ENCODE measurements at regions not wholly inside any gene's neighbourhood (a gene's known extent, or its start where the extent isn't known, plus 50 kb on each side); places are given as distances from the start of the nearest gene placed in this dataset.
"Not testable (repeated sequence)": the region's sequence is repeated elsewhere in the genome, so short reads cannot be mapped to it uniquely, and the experiment has no call there.

DNA sequence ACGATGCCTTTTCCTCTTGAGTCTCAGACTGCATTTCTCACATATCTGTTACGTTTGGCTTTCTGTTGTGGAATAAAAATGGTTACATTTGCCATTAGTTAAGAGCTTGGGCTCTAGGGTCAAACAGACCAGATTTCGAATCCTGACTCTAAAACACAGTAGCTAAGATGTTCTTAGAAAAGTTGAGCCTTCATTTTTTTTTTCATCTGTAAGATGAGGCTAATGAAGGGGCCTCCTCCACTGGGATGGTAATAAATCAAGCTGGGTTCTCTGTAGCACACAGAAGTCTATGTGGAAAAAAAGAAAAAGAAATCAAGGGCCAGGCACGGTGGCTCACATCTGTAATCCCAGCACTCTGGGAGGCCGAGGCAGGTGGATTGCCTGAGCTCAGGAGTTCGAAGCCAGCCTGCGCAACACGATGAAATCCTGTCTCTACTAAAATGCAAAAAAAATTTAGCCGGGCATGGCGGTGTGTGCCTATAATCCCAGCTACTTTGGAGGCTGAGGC lies 49.9 kb upstream of the CAPRIN1 start:
- no peak for DNase-seq

DNA sequence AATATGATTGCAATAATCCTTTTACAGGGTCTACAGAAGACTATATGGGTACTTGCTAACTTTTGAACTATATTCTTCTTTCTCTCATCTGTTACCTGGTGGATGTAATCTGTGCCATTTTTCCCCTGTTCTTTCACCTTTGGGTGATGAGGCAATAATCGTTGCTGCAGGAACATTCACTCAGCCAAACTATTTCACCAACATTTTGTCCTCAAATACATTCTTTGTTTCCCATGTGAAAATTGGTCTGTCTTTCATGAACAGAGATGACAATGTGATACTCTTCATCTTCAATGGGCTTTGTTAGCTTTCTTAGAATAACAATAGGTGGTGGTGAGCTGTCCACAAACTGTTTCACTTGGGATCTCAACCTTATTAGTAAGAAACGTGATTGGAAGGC lies 52.1 kb upstream of the CAPRIN1 start:
- no peak for DNase-seq

DNA sequence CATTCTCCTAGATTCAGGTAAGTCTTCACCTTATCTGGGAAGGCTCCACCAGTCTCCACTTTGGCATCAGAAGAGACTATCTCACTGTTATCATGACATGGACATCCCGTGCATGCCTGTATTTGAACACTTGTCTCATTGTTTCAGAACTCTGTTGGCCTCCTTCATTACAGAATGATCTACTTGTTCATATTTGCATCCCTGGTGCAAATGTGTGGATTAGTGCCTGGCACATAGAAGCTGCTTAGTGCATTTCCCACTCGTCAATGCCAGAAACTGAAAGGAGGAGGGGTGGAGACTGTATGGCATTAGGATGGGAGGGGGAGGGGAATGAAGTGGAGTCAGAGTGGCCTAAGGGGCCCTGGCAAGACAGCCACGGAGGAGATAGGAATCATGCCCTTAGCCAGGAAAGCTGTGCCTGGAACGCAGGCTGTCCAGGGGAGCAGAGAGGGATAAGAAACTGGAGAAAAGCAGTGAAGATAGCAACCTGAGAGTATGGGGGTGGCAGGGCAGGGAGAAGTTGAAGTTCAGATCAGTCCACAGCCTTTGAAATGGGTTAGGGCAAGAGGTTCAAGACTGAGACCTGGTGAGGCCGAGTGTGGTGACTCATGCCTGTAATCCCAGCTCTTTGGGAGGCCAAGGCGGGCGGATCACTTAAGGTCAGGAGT lies 53.8 kb upstream of the CAPRIN1 start:
- no peak for DNase-seq

DNA sequence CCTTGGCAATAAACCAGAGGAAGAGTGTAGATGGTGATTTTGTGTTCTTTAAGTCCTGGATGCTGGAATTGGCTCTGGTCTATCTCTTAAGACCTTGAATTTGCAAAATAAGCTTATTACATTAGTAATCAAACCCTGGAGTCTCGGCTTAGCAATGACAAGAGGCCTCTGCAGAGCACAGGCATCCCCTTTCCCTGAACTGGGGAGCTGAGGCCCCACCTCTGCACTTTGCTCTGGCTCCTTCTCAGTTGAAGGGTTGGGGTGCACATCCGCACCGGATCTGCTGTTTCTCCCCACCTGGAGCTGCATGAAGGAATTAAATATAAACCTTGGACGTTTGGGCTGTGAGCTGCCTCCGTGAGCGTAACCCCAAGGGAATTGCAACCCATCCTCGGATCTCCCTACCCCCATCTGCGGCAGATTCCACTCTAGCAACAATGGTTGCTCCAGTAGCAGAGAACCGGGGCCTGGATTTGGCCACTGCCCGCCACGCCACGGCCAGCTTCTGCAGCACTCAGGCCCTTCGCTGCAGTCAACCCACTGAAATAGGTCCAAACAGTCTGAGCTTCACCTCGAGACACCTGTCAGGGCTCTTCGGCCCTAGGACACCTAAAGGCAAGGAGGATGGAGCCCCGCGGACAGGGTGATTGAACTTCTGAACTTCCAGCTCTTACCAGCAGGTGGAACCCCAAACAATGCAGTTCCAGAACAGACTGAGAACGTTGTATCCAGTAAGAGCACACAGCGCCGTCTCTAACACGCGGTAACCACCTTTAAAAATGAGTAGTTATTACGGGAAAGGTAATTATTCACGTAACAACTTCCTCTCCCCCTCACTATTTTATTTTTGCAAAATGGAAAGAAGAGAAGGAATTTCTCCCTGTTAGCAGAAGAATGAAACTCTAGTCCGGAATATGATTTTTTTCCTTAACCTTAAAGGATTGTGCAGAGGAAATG lies 54.8 kb upstream of the CAPRIN1 start:
- DNase-seq, result peak; percentile 19 to 42

DNA sequence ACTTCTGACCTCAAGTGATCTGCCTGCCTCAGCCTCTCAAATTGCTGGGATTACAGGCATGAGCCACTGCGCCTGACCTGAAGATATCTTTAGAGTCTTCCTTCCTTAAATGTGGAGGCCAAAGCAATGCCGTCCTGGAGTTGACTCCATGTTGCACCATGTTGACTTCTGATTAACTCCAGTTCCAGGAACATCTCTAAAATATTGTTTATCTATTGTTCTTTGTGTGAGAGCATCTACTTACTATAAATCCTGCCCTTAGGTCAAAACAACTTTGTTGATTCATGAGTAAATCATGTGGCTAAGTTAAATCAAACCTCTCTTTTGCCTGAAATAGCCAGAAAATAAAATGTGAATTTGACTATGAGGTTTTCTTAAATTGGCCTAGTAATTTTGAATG lies 56.6 kb upstream of the CAPRIN1 start:
- DNase-seq, result no peak

DNA sequence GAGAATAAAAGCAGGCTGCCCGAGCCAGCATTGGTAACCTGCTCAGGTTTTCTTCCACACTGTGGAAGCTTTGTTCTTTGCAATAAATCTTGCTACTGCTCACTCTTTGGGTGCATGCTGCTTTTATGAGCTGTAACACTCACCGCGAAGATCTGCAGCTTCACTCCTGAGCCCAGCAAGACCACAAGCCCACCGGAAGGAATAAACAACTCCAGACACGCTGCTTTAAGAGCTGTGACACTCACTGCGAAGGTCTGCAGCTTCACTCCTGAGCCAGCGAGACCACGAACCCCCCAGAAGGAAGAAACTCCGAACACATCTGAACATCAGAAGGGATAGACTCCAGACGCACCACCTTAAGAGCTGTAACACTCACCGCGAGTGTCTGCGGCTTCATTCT lies 60.4 kb upstream of the CAPRIN1 start:
- DNase-seq, result not testable (repeated sequence)

DNA sequence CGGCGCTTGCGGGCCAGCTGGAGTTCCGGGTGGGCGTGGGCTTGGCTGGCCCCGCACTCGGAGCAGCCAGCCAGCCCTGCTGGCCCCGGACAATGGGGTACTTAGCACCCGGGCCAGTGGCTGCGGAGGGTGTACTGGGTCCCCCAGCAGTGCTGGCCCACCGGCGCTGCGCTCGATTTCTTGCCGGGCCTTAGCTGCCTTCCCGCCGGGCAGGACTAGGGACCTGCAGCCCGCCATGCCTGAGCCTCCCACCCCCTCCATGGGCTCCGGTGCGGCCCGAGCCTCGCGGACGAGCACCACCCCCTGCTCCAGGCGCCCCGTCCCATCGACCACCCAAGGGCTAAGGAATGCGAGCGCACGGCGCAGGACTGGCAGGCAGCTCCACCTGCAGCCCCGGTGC lies 61.4 kb upstream of the CAPRIN1 start:
- not testable (repeated sequence) for DNase-seq

DNA sequence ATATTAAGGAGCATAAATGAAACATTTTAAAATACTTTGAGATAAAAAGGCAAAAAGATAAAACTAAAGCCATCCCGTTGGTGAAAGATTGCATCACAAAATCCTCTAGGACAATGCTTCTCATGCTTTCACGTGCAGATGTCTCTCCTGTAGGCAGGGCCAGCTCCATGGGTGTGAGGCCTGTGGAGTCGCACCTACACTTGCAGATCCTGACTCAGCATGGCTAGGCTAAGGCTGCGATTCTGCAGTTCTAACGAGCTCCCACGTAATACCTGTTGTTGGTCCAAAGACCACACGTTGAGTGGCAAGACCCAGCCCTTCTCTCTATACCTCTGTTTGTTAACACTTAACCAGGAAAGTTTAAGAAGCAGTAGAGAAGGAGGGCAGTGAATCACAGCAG lies 62.1 kb upstream of the CAPRIN1 start:
- DNase-seq, result no peak

DNA sequence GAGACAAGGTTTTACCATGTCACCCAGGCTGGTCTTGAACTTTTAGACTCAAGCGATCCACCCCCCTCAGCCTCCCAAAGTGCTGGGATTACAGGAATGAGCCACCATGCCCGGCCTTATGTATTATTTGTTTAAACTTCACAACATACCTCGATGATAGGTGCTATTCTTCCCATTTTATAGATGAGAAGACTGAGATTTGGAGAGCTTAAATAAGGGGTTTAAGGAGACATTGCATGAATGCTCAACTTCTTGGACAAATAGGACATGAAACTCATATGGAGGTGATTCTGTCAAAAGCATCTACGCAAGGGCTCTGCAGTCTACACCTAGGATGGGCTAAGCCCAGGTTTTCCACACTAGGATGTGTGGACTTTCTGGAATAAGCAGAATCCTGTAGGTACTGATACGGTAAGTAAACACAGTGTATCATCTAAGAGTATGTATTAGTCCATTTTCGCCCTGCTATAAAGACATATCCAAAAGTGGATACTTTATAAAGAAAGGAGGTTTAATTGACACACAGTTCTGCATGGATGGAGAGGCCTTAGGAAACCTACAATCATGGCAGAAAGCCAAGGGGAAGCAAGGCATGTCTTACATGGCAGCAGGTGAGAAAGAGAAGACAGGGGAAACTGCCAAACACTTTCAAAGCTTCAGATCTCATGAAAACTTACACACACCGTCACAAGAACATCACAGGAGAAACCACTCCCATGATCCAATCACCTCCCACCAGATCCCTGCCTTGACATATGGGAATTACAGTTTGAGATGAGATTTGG lies 62.8 kb upstream of the CAPRIN1 start:
- no peak for DNase-seq

DNA sequence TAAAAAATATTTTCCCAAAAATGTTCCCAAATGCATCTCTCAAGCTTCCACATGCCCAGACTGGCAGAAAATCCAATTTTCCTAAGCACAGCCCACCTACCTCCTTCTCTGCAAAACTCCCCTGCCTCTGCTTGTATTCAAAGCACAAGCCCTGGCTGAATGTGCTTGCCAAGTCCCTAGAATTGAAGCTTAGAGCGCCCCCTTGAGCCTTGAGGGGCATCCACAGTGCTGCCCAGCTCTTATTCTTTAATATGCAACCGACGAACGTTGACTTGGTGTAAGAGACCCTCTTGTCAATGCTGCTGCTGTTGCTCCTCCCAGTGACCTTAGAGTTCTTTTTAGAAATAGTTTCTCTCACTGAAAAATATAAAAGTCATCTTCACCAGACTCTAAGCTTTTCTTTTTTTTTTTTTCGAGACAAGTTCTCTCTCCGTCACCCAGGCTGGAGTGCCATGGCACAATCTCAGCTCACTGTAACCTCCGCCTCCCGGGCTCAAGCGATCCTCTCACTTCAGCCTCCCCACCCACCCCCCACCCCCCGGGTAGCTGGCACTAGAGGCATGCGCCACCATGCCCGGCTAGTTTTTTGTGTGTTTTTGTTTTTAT lies 63.5 kb upstream of the CAPRIN1 start:
- DNase-seq, result peak in 1 of 2 experiments; percentile 46

DNA sequence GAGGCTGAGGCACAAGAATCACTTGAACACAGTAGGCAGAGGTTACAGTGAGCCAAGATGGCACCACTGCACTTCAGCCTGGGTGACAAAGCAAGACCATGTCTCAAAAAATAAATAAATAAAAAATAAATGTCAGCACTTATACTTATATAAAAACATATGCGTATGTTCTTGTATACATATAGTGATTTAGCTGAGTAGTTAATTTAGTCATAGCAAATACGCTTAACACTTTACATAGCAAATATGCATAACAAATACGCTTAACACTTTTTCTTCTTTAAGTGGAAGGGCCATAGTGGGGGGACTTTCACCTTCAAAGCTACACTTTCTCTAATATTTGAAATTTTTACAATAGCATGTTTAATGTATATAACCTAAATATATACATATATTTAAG lies 64.0 kb upstream of the CAPRIN1 start:
- no peak for DNase-seq

DNA sequence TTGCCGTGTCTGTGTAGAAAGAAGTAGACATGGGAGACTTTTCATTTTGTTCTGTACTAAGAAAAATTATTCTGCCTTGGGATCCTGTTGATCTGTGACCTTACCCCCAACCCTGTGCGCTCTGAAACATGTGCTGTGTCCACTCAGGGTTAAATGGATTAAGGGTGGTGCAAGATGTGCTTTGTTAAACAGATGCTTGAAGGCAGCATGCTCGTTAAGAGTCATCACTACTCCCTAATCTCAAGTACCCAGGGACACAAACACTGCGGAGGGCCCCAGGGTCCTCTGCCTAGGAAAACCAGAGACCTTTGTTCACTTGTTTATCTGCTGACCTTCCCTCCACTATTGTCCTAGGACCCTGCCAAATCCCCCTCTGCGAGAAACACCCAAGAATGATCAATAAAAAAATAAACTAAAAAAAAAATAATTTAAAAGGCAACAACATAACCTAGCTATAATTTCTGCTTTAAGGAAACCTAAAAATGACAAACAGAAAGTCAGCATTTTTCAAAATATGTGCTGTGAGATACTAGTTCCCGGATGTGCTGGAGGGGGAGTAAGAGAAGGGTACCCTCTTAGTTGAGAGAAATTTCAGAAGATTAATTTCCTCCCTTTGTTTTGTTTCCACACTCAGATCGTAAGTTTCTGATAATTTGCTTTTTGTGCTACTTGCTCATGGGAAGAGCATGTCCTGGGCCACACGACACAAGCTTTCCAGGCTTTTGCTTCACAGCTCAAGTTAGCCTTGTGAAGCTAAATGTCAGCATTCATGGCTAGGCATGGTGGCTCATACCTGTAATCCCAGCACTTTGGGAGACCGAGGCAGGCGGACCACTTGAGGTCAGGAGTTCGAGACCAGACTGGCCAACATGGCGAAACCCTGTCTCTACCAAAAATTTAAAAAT lies 64.7 kb upstream of the CAPRIN1 start:
- not testable (repeated sequence) for DNase-seq

DNA sequence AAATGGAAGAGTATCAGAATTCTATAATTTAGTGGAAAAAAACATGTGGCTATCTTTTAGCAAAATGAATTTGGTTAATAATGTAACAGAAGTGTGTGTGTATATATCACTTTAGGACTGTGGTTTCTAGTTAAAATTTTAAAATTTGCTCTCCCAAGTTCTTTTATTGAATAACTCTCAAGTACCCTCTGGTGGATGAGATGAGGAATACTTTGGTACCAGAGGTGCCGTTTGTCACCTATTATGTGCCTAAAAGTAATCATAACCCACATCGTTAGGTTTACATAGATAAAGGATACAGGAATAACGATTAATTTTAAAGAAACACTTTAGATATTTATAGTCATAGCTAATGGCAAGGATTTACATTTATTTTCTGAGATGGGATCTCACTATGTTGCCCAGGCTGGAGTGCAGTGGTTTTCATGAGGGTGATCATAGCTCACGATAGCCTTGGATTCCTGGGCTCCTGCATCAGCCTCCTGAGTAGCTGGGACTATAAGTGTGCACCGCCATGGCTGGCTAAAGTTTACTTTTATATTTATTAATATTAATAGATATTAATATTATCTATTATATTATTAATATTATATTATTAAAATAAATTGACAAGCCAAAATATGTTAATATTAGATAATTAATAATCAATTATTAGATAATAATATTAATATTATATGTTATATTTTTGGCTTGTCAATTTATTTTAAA lies 66.7 kb upstream of the CAPRIN1 start:
- DNase-seq, result no peak

DNA sequence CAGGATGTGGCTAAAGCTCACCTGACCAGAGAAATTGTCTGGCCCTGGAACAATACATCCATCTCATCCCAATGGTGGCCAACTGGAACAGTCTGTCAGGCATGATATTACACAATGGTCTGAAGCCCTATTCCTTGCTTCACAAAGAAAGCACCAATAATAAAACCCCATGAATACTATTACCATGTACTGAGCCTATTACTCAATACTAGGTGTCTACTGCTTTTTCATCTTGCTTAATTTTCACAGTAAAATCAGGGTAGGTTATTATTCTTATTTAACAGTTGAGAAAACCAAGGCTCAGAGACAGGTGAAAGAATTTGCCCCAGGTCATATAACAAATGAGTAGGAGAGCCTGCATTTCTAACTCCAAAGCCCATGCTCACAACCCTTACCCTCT lies 68.9 kb upstream of the CAPRIN1 start:
- DNase-seq, result no peak

DNA sequence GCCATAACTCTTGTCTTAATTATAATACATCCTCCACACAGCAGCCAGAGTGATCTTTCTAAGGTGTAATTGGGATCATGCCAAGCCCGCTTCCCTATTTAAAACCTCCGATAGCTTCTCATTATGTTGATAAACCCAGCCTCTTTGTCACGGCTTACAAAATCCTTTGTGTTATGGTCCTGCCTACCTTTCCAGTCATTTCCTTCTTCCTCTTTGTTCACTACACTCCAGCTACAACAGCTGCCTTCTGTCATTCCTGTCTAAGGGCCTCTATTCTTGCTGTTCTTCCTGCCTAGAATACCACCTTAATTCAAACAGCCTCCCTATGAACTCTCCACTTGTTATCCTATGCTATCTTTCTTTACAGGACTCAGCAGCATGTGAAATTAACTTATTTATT lies 70.6 kb upstream of the CAPRIN1 start:
- DNase-seq, result peak; percentile 31 to 32

DNA sequence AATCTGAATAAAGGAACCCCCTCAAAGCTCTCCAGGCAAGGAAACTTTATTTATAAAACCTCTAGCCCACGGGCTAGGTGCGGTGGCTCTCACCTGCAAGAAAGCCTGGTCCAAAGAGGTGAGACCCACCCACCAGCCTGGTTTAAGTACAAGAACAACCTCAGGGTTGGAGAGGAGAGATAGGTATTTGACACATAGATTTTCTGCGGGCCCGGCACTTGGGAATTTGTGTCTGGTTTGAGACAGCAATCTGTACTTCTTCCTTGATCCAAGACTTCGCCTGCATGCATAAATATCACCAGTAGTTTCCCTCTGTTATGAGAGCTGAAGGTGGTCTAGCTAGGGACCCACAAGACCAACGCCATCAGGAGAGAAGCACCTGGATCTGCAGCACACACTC lies 73.2 kb upstream of the CAPRIN1 start:
- no peak for DNase-seq

DNA sequence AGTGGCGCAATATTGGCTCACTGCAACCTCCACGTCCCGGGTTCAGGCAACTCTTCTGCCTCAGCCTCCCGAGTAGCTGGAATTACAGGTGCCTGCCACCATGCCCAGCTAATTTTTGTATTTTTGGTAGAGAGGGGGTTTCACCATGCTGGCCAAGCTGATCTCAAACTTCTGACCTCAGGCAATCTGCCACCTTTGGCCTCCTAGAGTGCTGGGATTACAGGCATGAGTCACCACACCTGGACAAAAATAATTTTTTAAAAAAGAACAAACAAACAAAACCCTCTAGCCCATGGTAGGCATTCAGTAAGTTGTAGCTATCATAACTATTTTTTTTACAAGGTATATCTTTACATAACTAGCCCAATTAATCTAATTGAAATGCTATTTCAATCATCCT lies 73.9 kb upstream of the CAPRIN1 start:
- DNase-seq, result no peak

DNA sequence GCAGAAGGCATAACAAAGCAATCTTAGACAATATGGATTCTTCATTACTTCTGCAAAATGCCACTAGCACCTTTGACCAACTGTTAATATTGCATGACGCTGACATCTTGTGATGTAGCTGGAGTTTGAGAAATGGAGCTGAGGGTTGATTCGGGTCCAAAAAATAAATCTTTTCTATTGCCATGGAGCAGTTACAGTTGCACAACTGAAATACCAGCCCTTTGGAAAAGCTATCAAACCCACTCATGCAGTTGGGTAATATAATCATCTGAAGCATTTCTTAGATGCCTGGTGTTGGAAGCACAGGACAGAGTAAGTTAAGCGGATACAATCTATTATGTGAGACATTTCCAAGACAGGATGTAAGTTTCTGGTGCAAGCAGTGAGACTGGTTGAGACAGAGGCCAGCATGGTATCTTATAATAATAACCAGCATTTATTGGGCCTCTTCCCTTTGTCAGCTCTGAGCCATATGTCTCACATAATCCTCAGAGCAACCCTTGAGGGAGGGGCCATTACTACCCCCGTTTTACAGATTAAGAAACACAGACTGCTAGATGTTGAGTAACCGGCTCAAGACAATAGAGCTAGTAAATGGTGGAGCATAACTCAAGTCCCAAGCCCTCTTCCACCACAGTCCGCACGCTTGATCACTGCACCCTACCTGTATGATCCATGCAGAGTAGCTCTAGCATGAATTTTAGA lies 74.9 kb upstream of the CAPRIN1 start:
- DNase-seq, result no peak

DNA sequence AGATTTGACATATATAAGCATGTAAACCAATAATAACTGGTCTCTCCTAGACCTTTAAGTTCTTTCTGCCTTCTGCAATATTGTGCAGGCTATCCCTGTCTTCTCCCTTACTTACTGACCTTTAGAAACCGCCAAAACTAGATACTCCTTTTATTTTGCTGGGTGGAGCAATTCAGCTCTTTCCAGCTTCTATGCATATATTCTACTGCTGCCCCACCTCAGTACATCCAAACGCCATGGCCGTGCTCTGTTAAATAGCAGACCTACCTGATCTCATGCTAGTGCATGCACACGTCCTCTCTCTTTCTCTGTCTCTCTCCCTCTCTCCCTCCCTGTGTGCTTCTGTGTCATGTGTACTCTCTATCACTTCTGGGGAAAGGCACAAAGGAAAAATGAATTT lies 76.7 kb upstream of the CAPRIN1 start:
- DNase-seq, result no peak

DNA sequence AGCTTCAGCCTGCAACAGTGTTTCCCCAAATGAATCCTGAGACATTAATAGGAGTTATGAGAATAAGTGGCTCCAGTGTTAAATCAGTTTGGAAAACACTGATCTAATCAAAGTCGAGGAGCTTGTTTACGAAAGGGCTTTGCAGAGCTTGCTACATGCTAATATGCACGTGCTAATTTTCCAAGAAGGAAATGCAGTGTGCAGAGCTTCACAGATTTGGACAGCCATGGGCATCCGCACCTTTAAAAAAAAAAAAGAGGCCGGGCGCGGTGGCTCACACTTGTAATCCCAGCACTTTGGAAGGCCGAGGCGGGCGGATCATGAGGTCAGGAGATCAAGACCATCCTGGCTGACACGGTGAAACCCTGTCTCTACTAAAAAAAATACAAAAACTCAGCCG lies 79.7 kb upstream of the LMO2 start:
- not testable (repeated sequence) for DNase-seq

Data from NCI-H187 (cell line).